Neural progenitor cell (in vitro differentiated cells): ENCODE measurements at regions not wholly inside any gene's neighbourhood (a gene's known extent, or its start where the extent isn't known, plus 50 kb on each side); places are given as distances from the start of the nearest gene placed in this dataset.

Experiments used
- DNase-seq: peaks from one replicate; pipeline ENCODE4 v3.0.0-alpha.2; 2016; ENCODE audit warnings: low spot score
- H2AFZ ChIP-seq: fragments of 200-600 bp; sonication (generic); replicated peaks from 2 replicates; pipeline ENCODE4 v1.6.1; 2016; ENCODE audit warnings: antibody characterized with exemption
- H3F3A ChIP-seq: fragments of 200-600 bp; sonication (generic); 2 replicates; pipeline ENCODE4 v1.6.1; 2016; ENCODE audit warnings: antibody characterized with exemption, low read depth
- H3K27ac ChIP-seq: fragments of 200-600 bp; sonication (generic); 2 replicates; pipeline ENCODE4 v1.5.1; 2016; ENCODE audit warnings: mild to moderate bottlenecking
- H3K27me3 ChIP-seq: fragments of 200-600 bp; sonication (generic); 2 replicates; pipeline ENCODE4 v1.6.1; 2016; ENCODE audit warnings: mild to moderate bottlenecking, moderate library complexity
- H3K36me3 ChIP-seq: fragments of 200-600 bp; sonication (generic); 2 replicates; pipeline ENCODE4 v1.5.1; 2016
- H3K4me1 ChIP-seq: fragments of 200-600 bp; sonication (generic); 2 replicates; pipeline ENCODE4 v1.6.1; 2016; ENCODE audit warnings: mixed run types
- H3K4me2 ChIP-seq: fragments of 200-600 bp; sonication (generic); 2 replicates; pipeline ENCODE4 v1.6.1; 2016
- H3K4me3 ChIP-seq: fragments of 200-600 bp; sonication (generic); 2 replicates; pipeline ENCODE4 v1.5.1; 2016
- H3K79me2 ChIP-seq: fragments of 200-600 bp; sonication (generic); 2 replicates; pipeline ENCODE4 v1.6.1; 2016; ENCODE audit warnings: low read depth
- H3K9ac ChIP-seq: fragments of 200-600 bp; sonication (generic); 2 replicates; pipeline ENCODE4 v1.6.1; 2016
- H3K9me3 ChIP-seq: fragments of 200-600 bp; sonication (generic); 2 replicates; pipeline ENCODE4 v1.5.1; 2016; ENCODE audit warnings: low read depth
- H4K20me1 ChIP-seq: fragments of 200-600 bp; sonication (generic); 2 replicates; pipeline ENCODE4 v1.6.1; 2016; ENCODE audit warnings: low read depth
- H3K27ac Mint-ChIP-seq: 3 replicates; pipeline ENCODE4 v1.8.0; 2021; ENCODE audit warnings: mixed read lengths
- H3K27me3 Mint-ChIP-seq: 2 replicates; pipeline ENCODE4 v1.8.0; 2022; ENCODE audit warnings: low read depth, mild to moderate bottlenecking, inconsistent platforms, moderate library complexity, mixed read lengths; ENCODE audit not compliant: insufficient read depth
- H3K36me3 Mint-ChIP-seq: 3 replicates; pipeline ENCODE4 v1.8.0; 2021; ENCODE audit warnings: mixed read lengths
- H3K4me1 Mint-ChIP-seq: 3 replicates; pipeline ENCODE4 v1.8.0; 2021; ENCODE audit warnings: mixed read lengths
- H3K4me3 Mint-ChIP-seq: 3 replicates; pipeline ENCODE4 v1.8.0; 2021; ENCODE audit warnings: mild to moderate bottlenecking, moderate library complexity, mixed read lengths
- H3K9me3 Mint-ChIP-seq: 3 replicates; pipeline ENCODE4 v1.8.0; 2020; ENCODE audit warnings: mixed read lengths
- CTCF ChIP-seq: fragments of 200-600 bp; sonication (generic); IDR thresholded peaks from 2 replicates; pipeline ENCODE4 v1.5.1; 2017; ENCODE audit warnings: antibody characterized with exemption, mild to moderate bottlenecking
- EZH2 ChIP-seq: fragments of 200-600 bp; sonication (generic); IDR thresholded peaks from 2 replicates; pipeline ENCODE4 v1.6.1; 2017; ENCODE audit warnings: antibody characterized with exemption, mild to moderate bottlenecking, moderate library complexity
- EZH2phosphoT487 ChIP-seq: fragments of 200-600 bp; sonication (generic); IDR thresholded peaks from 2 replicates; pipeline ENCODE4 v1.6.1; 2017; ENCODE audit warnings: antibody characterized with exemption

- Histone ChIP-seq H3K79me2 (no peaks in the 10 kb centered on the region), H3K27me3 (no peaks in the 10 kb centered on the region), H2AFZ (peak overlapping the region; percentile 17), H3K4me3 (no peak overlapping the region), H4K20me1 (no peaks in the 10 kb centered on the region), H3K9ac (no peak overlapping the region), H3K4me1 (no peaks in the 10 kb centered on the region), H3K4me2 (no peak overlapping the region), H3K27ac (no peak overlapping the region), H3K9me3 (no peaks in the 10 kb centered on the region), H3F3A (no peaks in the 10 kb centered on the region), H3K36me3 (no peaks in the 10 kb centered on the region)
- Mint-ChIP-seq H3K36me3 (no peaks in the 10 kb centered on the region), H3K4me1 (no peaks in the 10 kb centered on the region), H3K4me3 (no peak overlapping the region), H3K9me3 (no peaks in the 10 kb centered on the region), H3K27me3 (no peaks in the 10 kb centered on the region), H3K27ac (no peak overlapping the region)
- no peak for TF ChIP-seq CTCF
- no peak for TF ChIP-seq EZH2phosphoT487
- TF ChIP-seq EZH2: no peak
- no peak for DNase-seq
Observed at GRCh38 chr3:22451501-22451900, 700.5 kb upstream of the ZNF385D start.

- H3K27me3 Mint-ChIP-seq: no peaks in the 10 kb centered on the region
- H3K4me1 Mint-ChIP-seq: peaks cover 5% of the 10 kb centered on the region
- no peaks in the 10 kb centered on the region for H3K27me3 ChIP-seq
- H3K79me2 ChIP-seq: no peaks in the 10 kb centered on the region
- no peak overlapping the region for H3K4me3 ChIP-seq
- H3K9ac ChIP-seq: no peak overlapping the region
- H3K9me3 ChIP-seq: no peaks in the 10 kb centered on the region
- H3K36me3 ChIP-seq: no peaks in the 10 kb centered on the region
- no peak overlapping the region for H3K27ac ChIP-seq
- H3K4me2 ChIP-seq: no peak overlapping the region
- no peak for DNase-seq
- no peaks in the 10 kb centered on the region for H3K9me3 Mint-ChIP-seq
- TF ChIP-seq EZH2phosphoT487 (no peak), CTCF (no peak), EZH2 (no peak)
- H4K20me1 ChIP-seq: no peaks in the 10 kb centered on the region
- no peaks in the 10 kb centered on the region for H3K4me1 ChIP-seq
- H3K27ac Mint-ChIP-seq: no peak overlapping the region
- H3K36me3 Mint-ChIP-seq: no peaks in the 10 kb centered on the region
- no peaks in the 10 kb centered on the region for H3F3A ChIP-seq
- no peak overlapping the region for H3K4me3 Mint-ChIP-seq
- H2AFZ ChIP-seq: no peak overlapping the region
Observed at GRCh38 chr3:22453906-22454535, 703.0 kb upstream of the ZNF385D start.

- Histone ChIP-seq H3K27ac (no peak overlapping the region), H3K9ac (no peak overlapping the region), H3K36me3 (no peaks in the 10 kb centered on the region), H3K4me2 (no peak overlapping the region), H3K4me3 (no peak overlapping the region), H3K9me3 (no peaks in the 10 kb centered on the region), H3K79me2 (no peaks in the 10 kb centered on the region), H2AFZ (no peak overlapping the region), H4K20me1 (no peaks in the 10 kb centered on the region), H3K4me1 (no peaks in the 10 kb centered on the region), H3F3A (no peaks in the 10 kb centered on the region), H3K27me3 (no peaks in the 10 kb centered on the region)
- Mint-ChIP-seq H3K36me3 (no peaks in the 10 kb centered on the region), H3K4me1 (peaks cover 9% of the 10 kb centered on the region), H3K4me3 (no peak overlapping the region), H3K27me3 (no peaks in the 10 kb centered on the region), H3K27ac (no peak overlapping the region), H3K9me3 (no peaks in the 10 kb centered on the region)
- DNase-seq: no peak
- no peak for TF ChIP-seq EZH2phosphoT487
- TF ChIP-seq EZH2: no peak
Observed at GRCh38 chr3:22469995-22470394, 719.0 kb upstream of the ZNF385D start.

GRCh38 chr3:22471557-22471956 is 720.5 kb upstream of the ZNF385D start:
- no peaks in the 10 kb centered on the region for H3K4me1 Mint-ChIP-seq
- no peaks in the 10 kb centered on the region for H3K4me1 ChIP-seq
- H3K79me2 ChIP-seq: no peaks in the 10 kb centered on the region
- H3K9me3 ChIP-seq: no peaks in the 10 kb centered on the region
- no peak overlapping the region for H3K4me3 ChIP-seq
- no peak overlapping the region for H3K27ac Mint-ChIP-seq
- no peak for DNase-seq
- no peaks in the 10 kb centered on the region for H3K27me3 Mint-ChIP-seq
- no peak overlapping the region for H3K4me3 Mint-ChIP-seq
- no peaks in the 10 kb centered on the region for H4K20me1 ChIP-seq
- H3K36me3 ChIP-seq: no peaks in the 10 kb centered on the region
- no peak overlapping the region for H3K27ac ChIP-seq
- H3K4me2 ChIP-seq: no peak overlapping the region
- no peak overlapping the region for H3K9ac ChIP-seq
- no peak for TF ChIP-seq EZH2
- TF ChIP-seq CTCF: no peak
- no peak for TF ChIP-seq EZH2phosphoT487
- H3K9me3 Mint-ChIP-seq: no peaks in the 10 kb centered on the region
- no peak overlapping the region for H2AFZ ChIP-seq
- H3F3A ChIP-seq: no peaks in the 10 kb centered on the region
- no peaks in the 10 kb centered on the region for H3K36me3 Mint-ChIP-seq
- no peaks in the 10 kb centered on the region for H3K27me3 ChIP-seq
